Activated CD4-positive, alpha-beta T cell treated with anti-CD3 and anti-CD28 coated beads, Interleukin-2, amount 50 U/mL, for 48 hours (primary cell): ENCODE measurements at regions not wholly inside any gene's neighbourhood (a gene's known extent, or its start where the extent isn't known, plus 50 kb on each side); places are given as distances from the start of the nearest gene placed in this dataset.

ENCODE experiments used
- DNase-seq, 2 experiments: peaks; one replicate each; pipeline ENCODE4 v3.0.0-alpha.2; 2020

DNA sequence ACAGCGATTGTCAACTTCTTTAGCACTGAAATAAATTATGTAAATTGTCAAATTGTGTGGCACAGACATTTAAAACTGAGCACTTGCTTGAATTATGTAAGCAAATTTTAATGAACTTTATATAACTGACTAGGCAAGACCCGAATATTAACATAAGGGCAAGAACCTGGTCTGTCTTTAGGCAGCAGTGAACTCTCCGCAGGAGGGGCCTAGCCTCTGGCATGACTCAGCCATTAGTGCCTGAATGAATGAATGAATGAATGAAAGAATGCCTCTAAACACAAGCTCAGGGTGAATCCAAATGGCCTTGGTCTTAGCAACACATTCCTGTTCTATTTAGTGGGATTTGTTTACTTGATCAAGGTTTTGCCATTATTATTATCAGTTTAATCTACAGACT is 654.7 kb upstream of the ARGLU1 start:
- DNase-seq, result no peak

DNA sequence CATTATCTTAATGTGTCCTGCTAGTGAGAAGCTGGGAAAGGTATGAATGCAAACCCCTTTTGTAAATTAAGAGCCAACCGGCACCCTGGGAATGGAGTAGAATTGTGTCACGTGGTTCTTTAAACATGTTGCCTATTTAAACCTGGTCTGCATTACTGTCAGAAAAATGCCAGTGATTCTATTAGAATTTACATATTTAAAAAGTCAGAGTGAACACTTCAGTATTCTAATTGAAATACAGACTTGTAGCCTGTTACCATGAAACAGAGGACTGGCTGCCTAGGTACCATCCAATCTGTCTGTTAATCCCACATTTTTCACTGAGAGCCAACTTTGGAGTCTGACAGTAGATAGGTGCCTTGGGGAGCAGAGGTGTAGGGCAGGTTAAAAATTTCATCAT is 652.3 kb upstream of the ARGLU1 start:
- DNase-seq, result no peak

DNA sequence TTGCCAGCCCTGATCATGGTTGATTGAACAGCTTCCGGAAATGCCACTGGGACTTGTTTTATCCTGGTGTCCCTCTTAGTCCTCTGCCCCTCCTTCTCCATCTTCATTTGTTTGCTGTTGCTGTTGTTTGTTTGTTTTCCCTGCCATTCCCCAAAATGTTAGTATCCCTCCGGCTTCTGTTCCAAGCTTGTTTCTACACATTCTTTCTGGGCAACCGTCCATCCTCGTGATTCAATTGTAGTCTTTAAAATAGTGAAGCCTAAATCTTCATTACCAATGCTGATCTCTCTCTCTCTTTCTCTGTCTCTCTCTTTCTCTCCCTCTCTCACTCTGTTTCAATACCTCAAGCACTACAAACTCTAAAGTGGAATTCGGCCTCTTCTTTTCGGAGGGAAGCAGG is 649.3 kb upstream of the ARGLU1 start:
- DNase-seq, result no peak

DNA sequence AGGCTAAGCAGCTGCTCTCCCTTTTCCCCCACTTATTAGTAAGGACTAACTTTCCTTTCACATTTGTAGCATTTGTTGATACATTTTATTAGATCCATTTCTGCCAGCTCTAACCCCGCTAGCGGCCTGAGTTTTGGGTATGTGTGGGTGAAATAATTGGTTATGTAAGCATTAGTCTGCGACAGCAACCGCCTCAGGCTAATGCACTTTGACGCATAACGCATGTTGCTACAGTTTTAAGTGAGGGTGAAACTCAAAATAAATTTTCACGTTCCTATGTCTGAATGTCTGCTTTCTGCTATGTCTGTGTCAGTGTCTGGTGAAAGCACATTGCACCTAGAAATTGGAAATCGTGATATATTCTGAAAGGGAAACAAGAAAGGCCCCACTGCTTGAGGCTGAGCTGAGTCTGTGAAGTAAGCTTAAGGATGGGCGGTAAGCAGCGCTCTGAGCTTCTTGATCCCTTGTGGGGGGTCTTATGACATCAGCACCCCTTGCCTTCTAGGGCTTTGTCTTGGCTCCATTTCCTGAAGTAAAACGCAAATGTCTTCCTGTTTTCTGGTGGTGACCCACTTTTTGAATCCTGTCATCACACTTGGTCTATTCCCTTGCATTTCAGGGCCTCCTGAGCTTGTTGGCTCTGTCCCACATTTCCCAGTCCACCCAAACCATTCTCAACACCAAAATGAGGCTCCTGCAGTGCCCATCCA is 648.3 kb upstream of the ARGLU1 start:
- no peak for DNase-seq

DNA sequence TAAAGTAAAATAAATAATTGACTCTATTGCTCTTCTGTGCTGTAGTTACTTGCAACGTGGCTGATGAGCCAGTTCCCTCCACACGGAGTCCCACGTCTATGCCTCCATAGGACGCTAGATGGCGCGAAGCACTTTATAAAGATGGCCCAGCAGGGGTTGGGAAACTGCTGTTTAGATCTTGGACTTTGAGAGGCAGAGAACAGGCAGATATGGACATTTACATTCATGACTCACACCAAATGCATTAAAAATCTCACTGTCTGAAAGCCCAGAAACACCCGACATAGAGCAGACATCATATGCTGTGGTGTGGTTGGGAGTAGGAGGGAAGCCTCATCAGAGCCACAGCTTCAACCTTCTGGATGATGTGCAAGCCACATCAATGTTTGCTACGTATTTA is 643.1 kb upstream of the ARGLU1 start:
- DNase-seq, result peak; percentile 60 to 68

DNA sequence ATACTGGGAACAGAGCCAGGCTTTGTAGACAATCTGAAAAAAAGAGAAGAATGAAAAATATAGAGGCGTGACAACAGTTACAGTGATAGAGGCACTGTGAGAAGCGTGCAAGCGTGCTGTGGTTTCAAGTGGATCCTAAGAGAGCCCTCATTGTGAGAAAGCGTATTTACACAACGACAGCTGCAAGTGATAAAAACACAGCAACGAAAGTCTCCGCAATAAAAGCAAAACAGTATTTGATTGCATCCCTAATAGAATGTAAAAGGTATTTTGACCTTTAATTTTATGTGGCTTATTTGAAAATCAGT is 642.7 kb upstream of the ARGLU1 start:
- DNase-seq, result no peak

DNA sequence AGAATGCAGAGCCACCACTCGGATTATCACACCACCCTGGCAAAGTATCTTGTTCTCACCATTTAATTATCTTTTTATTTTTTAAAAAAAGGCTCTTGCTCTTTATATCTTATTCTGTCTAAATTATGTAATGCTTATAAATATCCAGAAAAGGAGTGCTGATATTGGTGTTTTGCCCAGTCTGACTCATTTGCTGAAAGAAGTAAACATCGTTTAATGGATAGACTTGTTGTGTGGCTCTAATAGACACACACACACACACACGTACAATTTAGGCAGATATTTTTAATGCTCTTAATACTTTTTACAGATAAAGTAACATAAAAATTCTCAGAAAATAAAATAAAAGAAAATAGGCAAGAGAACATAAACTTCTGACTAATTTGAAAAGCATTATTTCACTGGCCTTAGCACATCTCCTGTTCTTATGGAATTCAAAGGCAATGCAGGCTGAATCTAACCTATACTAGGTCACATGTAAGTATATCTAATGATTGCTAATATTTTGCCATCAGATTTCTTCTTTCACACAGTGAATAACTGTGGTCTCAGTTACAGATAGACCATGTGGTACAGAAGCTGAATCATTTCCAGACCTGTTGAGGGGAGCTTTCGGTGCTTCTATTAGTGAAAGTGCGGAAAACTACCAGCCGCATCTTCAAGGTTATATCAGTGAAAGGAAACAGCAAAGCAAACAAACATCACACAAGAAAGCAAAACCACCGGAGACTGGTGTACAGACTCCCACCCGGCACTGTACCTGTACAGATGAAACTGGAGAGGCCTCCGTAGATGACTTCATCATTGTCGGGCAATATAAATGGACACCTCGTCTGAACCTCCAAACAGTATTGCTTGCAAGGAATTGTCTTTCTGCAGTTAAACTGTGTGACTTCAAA is 642.1 kb upstream of the ARGLU1 start:
- no peak for DNase-seq

DNA sequence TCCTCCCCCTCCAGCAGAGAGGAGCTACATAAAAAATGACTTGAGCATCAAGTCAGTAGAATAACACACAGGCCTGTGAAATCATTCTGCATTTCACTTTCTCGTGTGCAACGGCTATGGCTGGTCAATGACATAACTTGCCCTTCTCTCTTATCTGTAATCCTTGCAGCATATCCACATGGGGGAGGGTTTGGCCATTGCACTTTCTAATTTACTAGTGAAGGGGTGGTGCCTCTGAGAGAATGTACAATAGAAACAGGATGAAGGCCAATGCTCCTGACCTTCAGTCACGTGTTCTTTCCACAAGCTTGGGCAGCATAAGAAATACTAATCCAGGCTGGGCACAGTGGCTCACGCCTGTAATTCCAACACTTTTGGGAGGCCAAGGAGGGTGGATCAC is 641.0 kb upstream of the ARGLU1 start:
- no peak for DNase-seq

DNA sequence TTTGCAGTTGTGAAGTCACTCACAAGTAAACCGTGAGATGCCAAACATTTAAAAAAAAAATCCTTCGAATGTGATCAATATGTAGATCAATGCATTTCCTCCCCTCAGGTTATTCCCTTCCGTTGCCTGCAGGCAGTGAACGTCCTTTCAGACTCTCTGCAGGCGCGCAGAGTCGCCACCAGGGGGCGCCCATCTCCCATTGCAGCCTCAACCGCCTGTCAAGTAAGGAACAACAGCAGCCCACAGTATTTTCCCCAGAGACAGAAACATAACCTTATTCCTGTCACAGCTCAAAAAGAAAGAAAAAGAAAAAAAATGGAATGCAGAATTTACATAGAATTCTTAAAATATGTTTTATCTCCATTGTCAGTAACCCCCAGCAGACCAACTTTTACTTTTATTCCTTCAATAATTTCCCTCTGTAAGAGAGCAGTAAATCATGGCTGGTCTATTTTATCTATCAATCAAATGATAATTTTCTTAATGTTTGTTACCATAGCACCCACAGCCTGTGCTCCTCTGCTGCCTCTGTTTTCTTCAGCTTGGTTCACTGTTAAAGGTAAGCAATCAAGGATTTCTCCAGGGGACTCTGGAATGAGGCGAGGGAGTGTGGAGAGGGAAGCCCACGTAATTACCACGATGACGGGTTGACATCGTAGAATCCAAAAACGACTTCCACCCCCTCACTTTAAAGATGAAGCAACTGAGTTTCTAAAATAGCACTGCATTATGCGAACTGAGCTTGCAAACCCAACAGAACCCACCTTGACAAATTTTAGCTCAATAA is 637.6 kb upstream of the ARGLU1 start:
- DNase-seq, result peak; percentile 57 to 65

DNA sequence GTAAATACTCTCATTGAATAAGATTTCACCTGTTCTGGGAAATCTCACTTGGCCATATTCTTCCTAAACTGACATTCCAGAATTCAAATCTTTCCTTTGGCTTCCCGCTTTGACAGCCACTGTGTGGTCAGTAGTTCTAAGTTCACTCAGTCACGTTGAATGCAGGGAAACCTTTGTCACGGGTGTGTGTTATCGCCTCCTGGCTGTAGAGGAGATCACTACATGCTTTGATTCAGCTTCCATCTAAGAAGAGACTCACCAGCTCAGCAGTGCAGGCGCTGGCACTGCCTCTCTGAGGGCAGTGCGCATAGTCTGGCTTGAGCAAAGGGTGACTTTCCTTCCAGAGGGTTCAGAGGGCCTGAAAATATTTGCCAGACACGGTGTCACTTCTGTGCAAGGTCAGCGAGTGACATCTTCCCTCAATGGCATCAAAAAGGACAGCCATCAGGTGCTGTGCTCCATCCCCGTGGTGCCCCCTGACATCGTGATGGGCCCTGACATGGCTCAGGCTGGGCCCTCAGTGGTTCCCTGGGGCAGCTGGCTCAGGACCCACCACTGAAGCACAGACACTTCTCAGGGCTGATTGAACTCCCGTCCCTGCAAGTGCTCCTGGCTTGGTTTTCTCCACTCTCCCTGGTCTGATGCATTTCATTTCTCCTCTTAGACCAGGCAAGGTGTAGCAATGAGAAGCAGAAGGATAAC is 635.4 kb upstream of the ARGLU1 start:
- DNase-seq, result no peak

DNA sequence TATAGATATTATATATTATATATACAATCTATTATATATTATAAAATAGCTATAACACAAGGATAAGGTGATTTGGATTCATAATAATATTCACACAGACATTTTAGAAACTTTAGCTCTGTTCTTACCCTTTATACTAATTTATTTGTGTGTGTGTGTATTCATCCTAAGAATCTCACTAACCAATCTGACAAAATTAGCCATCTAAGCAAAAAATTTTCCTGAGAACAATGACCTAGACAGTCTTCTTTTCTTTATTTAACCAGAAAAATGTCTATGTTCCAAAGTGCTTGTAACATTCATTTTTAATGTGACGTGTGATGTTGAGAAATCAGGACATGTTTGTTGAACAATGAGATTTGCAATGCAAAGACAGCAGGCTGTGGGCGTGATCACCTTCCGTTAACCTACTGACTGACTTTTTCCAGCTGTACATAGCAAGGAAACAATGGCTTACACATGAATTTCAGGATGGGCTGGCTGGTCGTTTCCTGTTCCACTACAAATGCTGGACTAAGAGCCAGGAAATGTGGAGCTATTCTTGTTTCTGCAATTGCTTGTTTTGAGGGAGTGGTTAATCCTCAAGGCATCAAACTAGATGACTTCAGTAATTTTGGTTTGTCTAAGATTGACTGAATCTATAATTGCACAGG is 634.6 kb upstream of the ARGLU1 start:
- no peak for DNase-seq

DNA sequence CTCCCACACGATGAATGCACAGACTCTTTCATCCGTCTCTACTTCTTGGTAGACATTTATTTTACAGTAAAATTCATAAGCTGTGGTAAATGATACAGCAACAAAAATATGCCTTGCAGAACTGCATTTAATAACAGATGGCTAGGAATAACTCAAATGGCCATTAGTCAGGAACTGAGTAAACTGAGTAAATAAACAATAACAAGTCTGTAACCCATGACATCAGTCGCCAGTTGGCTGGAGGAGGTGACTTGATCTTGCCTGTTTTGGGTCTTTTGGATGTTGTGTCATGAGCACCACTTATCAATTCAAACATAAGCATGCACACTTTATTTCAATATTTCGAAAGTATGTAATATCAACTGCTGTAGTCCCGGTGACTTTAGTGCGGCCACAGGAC is 632.6 kb upstream of the ARGLU1 start:
- DNase-seq, result no peak

DNA sequence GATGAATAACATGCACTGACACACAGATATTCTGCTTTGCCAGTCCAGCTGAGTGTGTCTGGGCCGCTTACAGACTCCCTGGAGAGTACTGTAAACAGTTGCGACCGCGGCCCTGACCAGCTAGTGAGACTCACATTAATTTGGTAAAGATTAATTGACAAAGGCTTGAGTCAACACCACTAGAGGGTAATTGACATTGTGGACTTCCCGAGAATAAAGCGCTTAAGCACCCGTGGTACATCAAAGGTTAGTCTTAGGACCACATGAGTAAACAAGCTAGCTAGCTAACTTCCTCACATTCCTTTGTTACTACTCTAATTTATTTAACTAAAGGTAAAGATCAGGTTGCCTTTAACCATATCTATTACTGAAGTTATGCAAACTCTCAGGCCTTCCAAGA is 624.4 kb upstream of the ARGLU1 start:
- DNase-seq, result no peak

DNA sequence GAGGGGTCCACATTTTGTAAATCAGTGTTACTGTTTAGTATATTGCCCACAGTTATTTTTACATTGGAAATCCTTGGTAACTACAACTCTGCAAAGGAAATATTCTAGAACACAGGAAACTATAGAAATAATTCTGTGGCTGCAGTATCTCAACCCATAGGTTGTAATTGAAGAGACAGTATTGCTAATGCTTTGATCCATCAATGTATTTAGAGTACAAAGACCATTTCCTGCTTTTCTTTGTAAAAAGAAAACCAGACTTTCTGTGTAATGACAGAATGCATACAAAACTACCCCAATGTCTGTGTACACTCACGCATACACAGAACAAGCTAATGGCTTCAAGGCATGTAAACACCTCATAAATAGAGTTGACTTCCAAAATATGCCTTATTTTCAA is 622.1 kb upstream of the ARGLU1 start:
- DNase-seq, result no peak

DNA sequence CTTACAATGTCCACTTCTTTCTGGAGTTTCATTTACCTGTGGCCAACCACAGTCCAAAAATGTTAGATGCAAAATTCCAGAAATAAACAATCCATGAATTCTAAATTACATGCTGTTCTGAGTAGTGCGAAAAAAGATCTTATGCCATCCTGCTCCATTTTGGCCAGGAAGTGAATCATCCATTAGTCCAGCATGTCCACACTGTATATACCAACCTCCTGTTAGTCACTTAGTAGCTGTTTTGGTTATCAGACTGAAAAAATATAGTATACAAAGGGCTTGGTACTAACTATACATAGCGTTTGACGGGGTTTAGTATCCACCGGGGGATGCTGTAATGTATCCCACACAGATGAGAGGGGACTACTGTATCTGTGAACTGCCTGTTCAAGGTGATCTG is 618.0 kb upstream of the ARGLU1 start:
- no peak for DNase-seq

DNA sequence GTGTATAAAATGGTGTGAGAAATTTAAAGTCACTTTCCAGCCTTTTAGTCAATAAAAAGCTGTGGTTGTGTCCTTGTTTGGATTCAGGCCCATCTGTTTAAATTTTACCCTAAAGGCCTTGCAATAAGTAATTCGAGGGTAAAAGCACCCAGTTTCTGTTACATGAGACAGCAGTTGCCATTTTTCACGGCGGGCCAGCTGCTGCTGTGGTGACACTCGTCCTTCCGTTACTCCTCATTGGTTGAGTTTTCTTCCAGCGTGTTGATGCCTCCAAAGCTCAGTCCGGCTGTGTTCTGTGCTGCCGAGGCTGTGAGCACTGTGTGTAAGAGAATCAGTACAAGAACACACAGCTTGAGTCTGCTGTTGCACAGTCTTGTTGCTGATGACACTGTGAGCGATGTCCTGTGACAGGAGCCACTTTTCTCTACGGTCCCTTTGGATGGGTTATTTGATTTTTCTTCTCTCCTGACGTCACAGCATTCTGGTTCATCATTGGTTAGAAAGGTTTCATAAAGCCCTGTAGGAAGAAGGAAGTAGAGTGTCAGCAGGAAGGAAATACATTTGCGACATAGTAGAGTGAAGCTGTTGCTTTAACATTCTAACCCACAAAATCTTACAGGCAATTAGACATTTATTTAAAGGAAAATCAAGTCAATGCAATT is 602.5 kb upstream of the ARGLU1 start:
- DNase-seq, result no peak

DNA sequence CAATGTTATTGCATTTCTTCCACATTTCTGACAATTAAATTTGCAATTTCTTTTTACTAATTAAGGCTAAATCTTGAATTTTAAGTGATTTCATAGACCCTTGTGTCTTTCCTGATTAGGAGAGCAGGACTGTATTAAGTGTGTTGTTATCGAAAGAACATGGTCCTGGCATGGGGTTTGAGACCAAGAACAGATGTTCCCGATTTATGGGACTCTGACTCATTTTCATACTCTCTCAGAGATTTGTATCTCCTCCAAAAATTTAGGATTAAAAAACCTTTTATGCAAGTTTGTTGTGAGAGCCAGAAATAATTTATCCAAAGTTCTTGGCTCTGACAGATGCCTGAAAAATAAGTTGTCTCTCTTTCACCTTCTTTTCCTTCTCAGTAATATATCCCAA is 589.3 kb upstream of the ARGLU1 start:
- no peak for DNase-seq

DNA sequence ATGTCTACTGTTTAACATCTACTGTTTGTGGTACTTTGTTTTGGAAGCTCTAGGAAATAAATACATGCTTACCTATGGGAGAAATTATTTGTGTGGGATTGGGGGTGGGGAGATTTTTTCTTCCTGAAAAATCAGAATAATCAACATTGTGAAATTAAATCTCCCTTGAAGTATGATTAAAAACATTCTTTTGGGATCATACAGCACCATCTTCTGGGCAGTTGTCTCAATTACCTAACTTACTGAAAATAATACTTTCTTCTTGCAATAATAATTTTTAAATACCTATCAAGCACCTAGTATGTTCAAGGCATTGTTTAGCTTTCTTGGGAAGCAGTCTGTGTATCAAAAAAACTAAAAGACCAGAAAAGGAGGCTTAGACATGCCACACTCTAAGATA is 576.5 kb upstream of the ARGLU1 start:
- no peak for DNase-seq

DNA sequence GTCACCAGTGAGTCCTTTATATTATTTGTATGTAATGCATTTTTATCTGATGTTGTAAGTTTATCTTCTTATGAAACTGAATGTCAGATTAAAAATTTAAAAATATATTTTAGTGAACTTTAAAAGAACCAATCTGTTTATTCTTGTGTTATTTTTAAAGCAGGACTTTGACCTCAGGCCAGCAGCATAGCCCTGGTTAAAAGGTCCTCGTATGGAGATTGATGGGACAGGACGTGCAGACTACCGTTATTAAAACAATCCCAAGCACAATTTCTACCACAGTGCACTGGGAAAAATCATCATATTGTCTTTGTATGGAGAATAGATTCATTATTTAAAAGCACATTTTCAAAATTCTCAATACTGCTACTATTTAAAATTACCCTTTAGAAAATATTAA is 573.8 kb upstream of the ARGLU1 start:
- DNase-seq, result no peak

DNA sequence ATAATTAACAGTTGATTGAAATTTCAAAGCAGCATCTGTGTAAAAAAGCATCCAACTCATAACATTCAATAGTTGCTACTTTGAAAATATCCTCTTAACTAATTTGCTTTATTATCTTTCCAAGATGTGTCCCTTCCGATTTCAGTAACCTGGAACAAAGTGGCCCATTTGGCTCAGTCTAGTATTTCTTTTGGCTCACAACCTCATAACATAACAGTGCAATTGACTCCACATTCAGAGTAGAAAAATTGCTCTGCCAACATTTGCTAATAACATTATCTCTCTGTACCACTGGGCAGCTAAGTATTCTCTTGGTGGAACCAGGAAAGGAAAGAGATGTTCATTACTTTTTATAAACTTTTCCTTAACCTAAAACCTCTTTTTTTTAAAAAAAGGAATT is 571.1 kb upstream of the ARGLU1 start:
- no peak for DNase-seq

DNA sequence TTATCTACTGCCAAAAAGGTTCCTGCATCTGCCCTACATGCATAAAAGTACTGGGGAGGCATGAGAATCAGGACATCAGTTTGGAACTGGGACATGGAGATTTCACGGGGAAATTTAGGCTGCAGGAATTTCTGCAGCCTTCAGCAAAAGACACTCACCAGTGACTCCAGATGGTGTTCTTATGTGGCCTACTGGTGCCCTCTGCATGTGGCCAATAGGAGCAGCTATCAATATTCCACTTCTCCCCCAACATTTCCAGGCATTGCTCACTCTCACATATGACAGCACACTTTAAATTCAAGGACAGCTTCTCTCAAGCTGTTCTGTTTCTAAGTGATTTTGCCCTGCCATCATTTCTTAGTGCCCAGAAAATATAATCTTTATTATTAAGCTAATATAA is 570.5 kb upstream of the ARGLU1 start:
- DNase-seq, result no peak

DNA sequence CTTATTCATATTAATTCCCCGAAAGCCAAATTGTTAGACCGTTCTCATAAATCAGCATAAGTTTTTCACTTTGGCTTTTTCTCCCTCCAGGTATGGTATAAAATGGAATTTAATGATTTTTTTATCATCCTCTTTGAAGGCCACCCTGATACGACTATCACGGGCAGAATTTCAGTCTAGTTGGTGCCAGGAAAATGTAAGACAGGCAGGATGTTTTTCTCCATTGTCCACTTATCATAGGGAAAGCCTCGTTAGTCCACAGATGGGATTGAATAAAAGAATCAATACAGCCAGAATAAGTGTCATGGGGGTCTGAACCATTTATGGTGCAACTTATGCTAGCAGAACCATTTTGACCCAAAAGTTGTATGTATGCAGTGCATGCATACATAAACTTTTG is 566.0 kb upstream of the ARGLU1 start:
- DNase-seq, result no peak
